Panc1 (cell line): ENCODE measurements at regions not wholly inside any gene's neighbourhood (a gene's known extent, or its start where the extent isn't known, plus 50 kb on each side); places are given as distances from the start of the nearest gene placed in this dataset.

ENCODE experiments used
- ATAC-seq: fragments of 200-7000 bp; cut with Tn5 transposase; 2 replicates; pipeline ENCODE4 v1.9.1; 2020; ENCODE audit warnings: mild to moderate bottlenecking, moderate library complexity
- BruUV-seq: library from RNA; stranded (reverse); fragments of 400-500 nt; replicated peaks from 2 replicates; lab custom pipeline; 2021; lab: Mats Ljungman, UMichigan
- CTCF ChIA-PET: fragments of 300-600 bp; sonication (Branson Sonifier 250); formaldehyde crosslinking; loops from one replicate; lab custom pipeline; 2022; ENCODE audit warnings: antibody characterized with exemption; lab: Charles Lee
- POLR2A ChIA-PET: fragments of 300-600 bp; sonication (Branson Sonifier 250); formaldehyde crosslinking; loops from one replicate; lab custom pipeline; 2022; ENCODE audit warnings: antibody characterized with exemption; lab: Charles Lee
- DNase-seq: peaks from one replicate; pipeline ENCODE4 v3.0.0-alpha.2; 2010; ENCODE audit warnings: low read depth, low spot score
- H3K27ac ChIP-seq: 2 replicates; pipeline ENCODE4 v1.5.1; 2011; ENCODE audit warnings: mild to moderate bottlenecking, low read length, inconsistent platforms
- H3K27me3 ChIP-seq: fragments of 200-500 bp; sonication (Bioruptor generic); 2 replicates; pipeline ENCODE4 v1.6.0; 2014; ENCODE audit warnings: low read length, inconsistent platforms; ENCODE audit not compliant: control insufficient read depth, insufficient read depth
- H3K36me3 ChIP-seq: fragments of 200-500 bp; sonication (Bioruptor generic); 2 replicates; pipeline ENCODE4 v1.5.1; 2014; ENCODE audit warnings: inconsistent platforms, mild to moderate bottlenecking, low read length, moderate library complexity; ENCODE audit not compliant: control insufficient read depth, insufficient read depth
- H3K4me1 ChIP-seq: 2 replicates; pipeline ENCODE4 v1.5.1; 2011; ENCODE audit warnings: inconsistent platforms, mild to moderate bottlenecking, low read length, moderate library complexity; ENCODE audit not compliant: control insufficient read depth, insufficient read depth
- H3K4me3 ChIP-seq, 2 experiments: 2 replicates each; pipeline ENCODE4 v1.5.1; 2011 to 2012; ENCODE audit warnings: low read depth in 2 of 2, low read length in 2 of 2, mild to moderate bottlenecking in 2 of 2, inconsistent platforms in 1 of 2, moderate library complexity in 1 of 2
- H3K9me3 ChIP-seq: fragments of 200-500 bp; sonication (Bioruptor generic); 2 replicates; pipeline ENCODE4 v1.5.1; 2014; ENCODE audit warnings: low read depth, mild to moderate bottlenecking, inconsistent platforms, low read length, moderate library complexity; ENCODE audit not compliant: control insufficient read depth, insufficient read depth
- POLR2AphosphoS5 ChIP-seq: IDR thresholded peaks from 2 replicates; pipeline ENCODE4 v1.6.1; 2012; ENCODE audit warnings: mild to moderate bottlenecking, low read depth, low read length, moderate library complexity
- SIN3A ChIP-seq: IDR thresholded peaks from 2 replicates; pipeline ENCODE4 v1.6.1; 2012; ENCODE audit warnings: low read depth, mild to moderate bottlenecking, low read length, moderate library complexity, borderline replicate concordance; ENCODE audit not compliant: insufficient read depth
- TCF7L2 ChIP-seq: IDR thresholded peaks from 2 replicates; pipeline ENCODE4 v1.6.1; 2011; ENCODE audit warnings: mild to moderate bottlenecking, low read depth, low read length, inconsistent platforms
- in situ Hi-C: cut with HindIII; loops from 2 replicates; pipeline ENCODE4 v1.10.0; 2016; ENCODE audit warnings: low sequenced_read_pairs, low pct_unique_long_range_greater_than_20kb
- intact Hi-C: fragments of 100-400 bp; cut with micrococcal nuclease; formaldehyde crosslinking; loops from one replicate; pipeline ENCODE4 v1.10.0; 2022; ENCODE audit not compliant: unreplicated experiment
- TF ChIP-seq, protein P1 (sequence below): fragments of 450-650 bp; IDR thresholded peaks from 2 replicates; pipeline ENCODE4 v1.5.1; 2017; ENCODE audit warnings: mild to moderate bottlenecking
- TF ChIP-seq, protein P2 (sequence below), 2 experiments: IDR thresholded peaks; 2 replicates each; pipeline ENCODE4 v1.6.1; 2011 to 2012; ENCODE audit warnings: low read depth in 2 of 2, control low read depth in 1 of 2, low read length in 1 of 2, mild to moderate bottlenecking in 1 of 2, moderate library complexity in 1 of 2; ENCODE audit not compliant: insufficient read depth in 1 of 2

DNA sequence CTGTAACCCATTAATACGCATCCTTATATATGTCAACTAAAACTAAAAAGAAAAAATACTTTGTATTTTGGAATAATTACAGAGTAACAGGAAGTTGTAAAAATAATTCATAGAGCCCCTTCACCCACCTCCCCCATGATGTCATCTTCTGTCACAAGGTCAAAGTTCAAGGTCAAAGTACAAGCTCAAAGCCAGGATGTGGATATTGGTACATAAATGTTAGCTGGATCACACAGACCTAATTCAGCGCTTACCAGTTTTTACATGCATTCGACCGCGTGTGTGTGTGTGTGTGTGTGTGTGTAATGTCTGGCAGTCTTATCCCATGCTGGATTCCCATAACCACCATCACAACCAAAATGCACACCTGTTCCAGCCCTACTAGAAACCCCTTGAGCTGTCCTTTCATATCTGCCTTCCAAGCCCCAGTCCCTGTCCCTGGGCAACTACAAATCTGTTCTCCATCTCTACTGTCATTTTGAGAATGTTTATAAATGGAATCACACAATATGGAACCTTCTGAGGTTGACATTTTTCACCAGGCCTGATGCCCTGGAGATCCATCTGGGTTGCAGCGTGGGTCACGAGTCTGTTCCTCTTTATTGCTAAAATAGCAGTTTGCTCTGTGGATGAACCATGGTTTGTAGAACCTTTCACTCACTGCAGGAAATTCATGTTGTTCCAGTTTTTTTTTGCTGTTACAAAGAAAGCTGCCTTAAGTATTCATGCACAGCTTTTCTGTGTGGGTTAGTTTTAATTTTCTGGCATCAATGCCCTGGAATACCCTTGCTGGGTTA, 153.6 kb upstream of the PITRM1 start:
- DNase-seq = no peak
- Histone ChIP-seq H3K4me3 (no peak overlapping the region), H3K27ac (no peak overlapping the region), H3K36me3 (no peaks in the 10 kb centered on the region), H3K4me1 (no peaks in the 10 kb centered on the region), H3K27me3 (no peaks in the 10 kb centered on the region), H3K9me3 (no peaks in the 10 kb centered on the region)
- no TSS peak for BruUV-seq
- in situ Hi-C loops (no loop called here), intact Hi-C loops (no loop called here)
- ATAC-seq = no peak
- ChIA-PET POLR2A (no interaction called here), CTCF (no interaction called here)
- TF ChIP-seq TCF7L2 (no peak), POLR2AphosphoS5 (no peak), SIN3A (no peak)
- TF ChIP-seq, protein P1, sequence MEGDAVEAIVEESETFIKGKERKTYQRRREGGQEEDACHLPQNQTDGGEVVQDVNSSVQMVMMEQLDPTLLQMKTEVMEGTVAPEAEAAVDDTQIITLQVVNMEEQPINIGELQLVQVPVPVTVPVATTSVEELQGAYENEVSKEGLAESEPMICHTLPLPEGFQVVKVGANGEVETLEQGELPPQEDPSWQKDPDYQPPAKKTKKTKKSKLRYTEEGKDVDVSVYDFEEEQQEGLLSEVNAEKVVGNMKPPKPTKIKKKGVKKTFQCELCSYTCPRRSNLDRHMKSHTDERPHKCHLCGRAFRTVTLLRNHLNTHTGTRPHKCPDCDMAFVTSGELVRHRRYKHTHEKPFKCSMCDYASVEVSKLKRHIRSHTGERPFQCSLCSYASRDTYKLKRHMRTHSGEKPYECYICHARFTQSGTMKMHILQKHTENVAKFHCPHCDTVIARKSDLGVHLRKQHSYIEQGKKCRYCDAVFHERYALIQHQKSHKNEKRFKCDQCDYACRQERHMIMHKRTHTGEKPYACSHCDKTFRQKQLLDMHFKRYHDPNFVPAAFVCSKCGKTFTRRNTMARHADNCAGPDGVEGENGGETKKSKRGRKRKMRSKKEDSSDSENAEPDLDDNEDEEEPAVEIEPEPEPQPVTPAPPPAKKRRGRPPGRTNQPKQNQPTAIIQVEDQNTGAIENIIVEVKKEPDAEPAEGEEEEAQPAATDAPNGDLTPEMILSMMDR = no peak

DNA sequence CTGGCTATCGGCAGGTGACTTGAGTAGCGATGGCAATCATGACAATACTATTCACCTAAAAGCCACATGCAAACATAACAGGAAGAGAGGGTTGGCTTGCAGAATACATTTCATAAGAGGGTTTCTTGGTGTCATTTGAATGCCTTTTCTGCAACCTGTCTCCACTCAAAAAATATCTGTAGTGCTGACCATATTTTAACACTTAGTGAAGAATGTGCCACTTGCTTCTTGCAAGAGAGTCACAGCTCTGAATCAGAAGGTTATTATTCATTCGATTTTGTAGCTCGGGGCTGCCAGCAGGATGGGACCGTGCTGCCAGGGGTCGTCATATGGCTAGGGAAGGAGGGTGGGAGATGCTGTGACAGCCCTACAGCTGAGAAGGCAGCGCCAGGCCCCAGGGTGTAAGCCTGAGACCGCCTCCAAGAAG, 152.0 kb upstream of the PITRM1 start:
- ATAC-seq = no peak
- TF ChIP-seq POLR2AphosphoS5 (no peak), TCF7L2 (no peak), SIN3A (no peak)
- TF ChIP-seq, protein P1 = no peak
- TF ChIP-seq, protein P2, sequence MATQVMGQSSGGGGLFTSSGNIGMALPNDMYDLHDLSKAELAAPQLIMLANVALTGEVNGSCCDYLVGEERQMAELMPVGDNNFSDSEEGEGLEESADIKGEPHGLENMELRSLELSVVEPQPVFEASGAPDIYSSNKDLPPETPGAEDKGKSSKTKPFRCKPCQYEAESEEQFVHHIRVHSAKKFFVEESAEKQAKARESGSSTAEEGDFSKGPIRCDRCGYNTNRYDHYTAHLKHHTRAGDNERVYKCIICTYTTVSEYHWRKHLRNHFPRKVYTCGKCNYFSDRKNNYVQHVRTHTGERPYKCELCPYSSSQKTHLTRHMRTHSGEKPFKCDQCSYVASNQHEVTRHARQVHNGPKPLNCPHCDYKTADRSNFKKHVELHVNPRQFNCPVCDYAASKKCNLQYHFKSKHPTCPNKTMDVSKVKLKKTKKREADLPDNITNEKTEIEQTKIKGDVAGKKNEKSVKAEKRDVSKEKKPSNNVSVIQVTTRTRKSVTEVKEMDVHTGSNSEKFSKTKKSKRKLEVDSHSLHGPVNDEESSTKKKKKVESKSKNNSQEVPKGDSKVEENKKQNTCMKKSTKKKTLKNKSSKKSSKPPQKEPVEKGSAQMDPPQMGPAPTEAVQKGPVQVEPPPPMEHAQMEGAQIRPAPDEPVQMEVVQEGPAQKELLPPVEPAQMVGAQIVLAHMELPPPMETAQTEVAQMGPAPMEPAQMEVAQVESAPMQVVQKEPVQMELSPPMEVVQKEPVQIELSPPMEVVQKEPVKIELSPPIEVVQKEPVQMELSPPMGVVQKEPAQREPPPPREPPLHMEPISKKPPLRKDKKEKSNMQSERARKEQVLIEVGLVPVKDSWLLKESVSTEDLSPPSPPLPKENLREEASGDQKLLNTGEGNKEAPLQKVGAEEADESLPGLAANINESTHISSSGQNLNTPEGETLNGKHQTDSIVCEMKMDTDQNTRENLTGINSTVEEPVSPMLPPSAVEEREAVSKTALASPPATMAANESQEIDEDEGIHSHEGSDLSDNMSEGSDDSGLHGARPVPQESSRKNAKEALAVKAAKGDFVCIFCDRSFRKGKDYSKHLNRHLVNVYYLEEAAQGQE (IDR thresholded peaks at IDR 0.05; ENCODE audit: insufficient read depth in 1 of 2, low read depth in 2 of 2, low read length in 1 of 2) = no peak
- Histone ChIP-seq H3K4me1 (no peaks in the 10 kb centered on the region), H3K36me3 (no peaks in the 10 kb centered on the region), H3K27ac (no peak overlapping the region), H3K27me3 (no peaks in the 10 kb centered on the region), H3K9me3 (no peaks in the 10 kb centered on the region), H3K4me3 (no peak overlapping the region)
- no peak for DNase-seq
- BruUV-seq = no TSS peak
- ChIA-PET CTCF (no interaction called here), POLR2A (no interaction called here)
- in situ Hi-C loops (no loop called here), intact Hi-C loops (no loop called here)
